HepG2 (cell line): ENCODE measurements at regions not wholly inside any gene's neighbourhood (a gene's known extent, or its start where the extent isn't known, plus 50 kb on each side); places are given as distances from the start of the nearest gene placed in this dataset.

ENCODE experiments used
- ATAC-seq: fragments of 200-7000 bp; cut with Tn5 transposase; 3 replicates; pipeline ENCODE4 v1.9.1; 2020; ENCODE audit warnings: mild to moderate bottlenecking, moderate library complexity
- BruUV-seq: library from RNA; stranded (reverse); fragments of 400-500 nt; replicated peaks from 2 replicates; lab custom pipeline; 2021; lab: Mats Ljungman, UMichigan
- CTCF ChIA-PET: fragments of 300-600 bp; formaldehyde crosslinking; extraction: SDS; loops from one replicate; lab custom pipeline; 2021; ENCODE audit warnings: low total read pairs, inconsistent platforms, low intra/inter-chr PET ratio; lab: Yijun Ruan, JAX
- POLR2A ChIA-PET: fragments of 350-600 bp; sonication (Branson Sonifier 250); formaldehyde crosslinking; loops from one replicate; lab custom pipeline; 2020; ENCODE audit warnings: antibody characterized with exemption, inconsistent platforms; lab: Yijun Ruan, JAX
- DNase-seq: peaks from one replicate; pipeline ENCODE4 v3.0.0-alpha.2; 2015; ENCODE audit warnings: low spot score
- FAIRE-seq: peaks from 3 replicates; lab custom pipeline; 2011; peaks lifted over from hg19 to GRCh38; lab: Jason Lieb, UNC
- H2AFZ ChIP-seq: one replicate; pipeline ENCODE4 v1.6.1; 2011; ENCODE audit warnings: low read length, inconsistent platforms
- H3K27ac ChIP-seq: fragments of 300-600 bp; 3 replicates; pipeline ENCODE4 v1.8.0; 2011; ENCODE audit warnings: mixed run types, mild to moderate bottlenecking, mixed read lengths, low read length, inconsistent platforms; ENCODE audit not compliant: insufficient read depth; ENCODE audit errors: extremely low read length
- H3K27me3 ChIP-seq, 2 experiments: fragments of 200-600 bp in 1 of 2; 2 replicates in 1 of 2; 3 replicates in 1 of 2; pipeline versions ENCODE4 v1.6.0 to v1.8.0; 2011; ENCODE audit warnings: low read length in 2 of 2, mild to moderate bottlenecking in 2 of 2, moderate library complexity in 2 of 2, inconsistent platforms in 1 of 2; ENCODE audit not compliant: insufficient read depth in 2 of 2, control insufficient read depth in 1 of 2
- H3K36me3 ChIP-seq, 2 experiments: fragments of 200-600 bp in 1 of 2; replicated peaks in 1 of 2; 2 replicates in 1 of 2; 3 replicates in 1 of 2; pipeline versions ENCODE4 v1.5.1 to v1.8.0; 2011; ENCODE audit warnings: low read length in 2 of 2, inconsistent platforms in 1 of 2; ENCODE audit not compliant: insufficient read depth in 2 of 2, control insufficient read depth in 1 of 2
- H3K4me1 ChIP-seq: 2 replicates; pipeline ENCODE4 v1.5.1; 2012; ENCODE audit warnings: low read length, inconsistent platforms; ENCODE audit not compliant: insufficient read depth
- H3K4me2 ChIP-seq: 2 replicates; pipeline ENCODE4 v1.6.0; 2011; ENCODE audit warnings: low read depth, low read length, inconsistent platforms
- H3K4me3 ChIP-seq, 3 experiments: fragments of 200-600 bp in 1 of 3; sonication (generic), shearing (Covaris generic) in 1 of 3; replicated peaks in 1 of 3; 2 replicates each; pipeline ENCODE4 v1.5.1; 2011 to 2016; ENCODE audit warnings: low read length in 3 of 3, inconsistent platforms in 2 of 3, low read depth in 2 of 3, mild to moderate bottlenecking in 2 of 3, control low read depth in 1 of 3, mixed read lengths in 1 of 3; ENCODE audit not compliant: insufficient read depth in 1 of 3
- H3K79me2 ChIP-seq: one replicate; pipeline ENCODE4 v1.6.1; 2011; ENCODE audit warnings: low read length, inconsistent platforms; ENCODE audit not compliant: insufficient read depth
- H3K9ac ChIP-seq: 2 replicates; pipeline ENCODE4 v1.6.0; 2011; ENCODE audit warnings: mild to moderate bottlenecking, low read depth, low read length, inconsistent platforms; ENCODE audit not compliant: insufficient read depth
- H3K9me3 ChIP-seq: 2 replicates; pipeline ENCODE4 v1.5.1; 2012; ENCODE audit warnings: mild to moderate bottlenecking, low read length
- H4K20me1 ChIP-seq: 2 replicates; pipeline ENCODE4 v1.6.0; 2011; ENCODE audit warnings: inconsistent platforms, mild to moderate bottlenecking, low read length, moderate library complexity; ENCODE audit not compliant: insufficient read depth
- ESRRA ChIP-seq: sonication (generic); formaldehyde crosslinking; IDR thresholded peaks from 2 replicates; pipeline ENCODE4 v1.5.1; 2020; ENCODE audit warnings: mild to moderate bottlenecking, low read depth, missing genetic modification reagents
- ETV6 ChIP-seq: sonication (generic); formaldehyde crosslinking; conservative IDR thresholded peaks from 2 replicates; pipeline ENCODE4 v1.4.0; 2020; ENCODE audit warnings: missing genetic modification reagents
- KDM5A ChIP-seq: fragments of 200-600 bp; sonication (generic); IDR thresholded peaks from 2 replicates; pipeline ENCODE4 v1.7.0; 2018; ENCODE audit warnings: antibody characterized with exemption, mild to moderate bottlenecking, low read length, borderline replicate concordance
- KLF16 ChIP-seq, 2 experiments: sonication (generic) in 1 of 2; formaldehyde crosslinking in 1 of 2; IDR thresholded peaks; 2 replicates each; pipeline versions ENCODE4 v1.6.1 to v1.8.0; 2016 to 2023; ENCODE audit warnings: missing genetic modification reagents in 2 of 2, missing compliant biosample characterization in 1 of 2
- NFKBIZ ChIP-seq: IDR thresholded peaks from 2 replicates; pipeline ENCODE4 v1.6.1; 2018; ENCODE audit warnings: missing genetic modification reagents, missing compliant biosample characterization
- SYNCRIP ChIP-seq: fragments of 200-400 bp; formaldehyde crosslinking; IDR thresholded peaks from 2 replicates; pipeline ENCODE4 v1.6.1; 2018; ENCODE audit warnings: mild to moderate bottlenecking, low read depth, low read length; ENCODE audit not compliant: insufficient read depth
- U2AF1 ChIP-seq: fragments of 200-400 bp; formaldehyde crosslinking; optimal IDR thresholded peaks from 2 replicates; pipeline ENCODE3; 2017; ENCODE audit warnings: mild to moderate bottlenecking, low read depth, low read length
- USF2 ChIP-seq, 2 experiments: sonication (generic) in 1 of 2; formaldehyde crosslinking in 1 of 2; IDR thresholded peaks; 2 replicates each; pipeline versions ENCODE4 v1.5.1 to v1.6.1; 2011 to 2020; ENCODE audit warnings: borderline replicate concordance in 1 of 2, low read depth in 1 of 2, low read length in 1 of 2, mild to moderate bottlenecking in 1 of 2, missing genetic modification reagents in 1 of 2, moderate library complexity in 1 of 2
- ZBTB21 ChIP-seq: sonication (generic); formaldehyde crosslinking; IDR thresholded peaks from 2 replicates; pipeline ENCODE4 v1.4.0; 2020; ENCODE audit warnings: missing genetic modification reagents
- ZNF329 ChIP-seq: sonication (generic); formaldehyde crosslinking; IDR thresholded peaks from 2 replicates; pipeline ENCODE4 v1.9.0; 2021; ENCODE audit warnings: low read depth, mild to moderate bottlenecking, missing genetic modification reagents
- ZNF574 ChIP-seq: sonication (generic); formaldehyde crosslinking; IDR thresholded peaks from 2 replicates; pipeline ENCODE4 v1.4.0; 2020; ENCODE audit warnings: missing genetic modification reagents
- ZNF615 ChIP-seq: sonication (generic); formaldehyde crosslinking; IDR thresholded peaks from 2 replicates; pipeline ENCODE4 v1.5.0; 2020; ENCODE audit warnings: mild to moderate bottlenecking, missing genetic modification reagents, borderline replicate concordance
- WGBS: methylation state at CpG from one replicate; pipeline ENCODE4 v1.1.6; 2017; ENCODE audit warnings: low lambda C conversion rate; 5-methylcytosine and 5-hydroxymethylcytosine counted together
- in situ Hi-C: cut with HindIII; loops from 2 replicates; pipeline ENCODE4 v1.10.0; 2017; ENCODE audit warnings: low pct_unique_long_range_greater_than_20kb; ENCODE audit not compliant: extremely low pct_ligation_motif_present
- intact Hi-C: fragments of 100-400 bp; cut with micrococcal nuclease; formaldehyde crosslinking; loops from one replicate; pipeline ENCODE4 v1.10.0; 2022; ENCODE audit not compliant: unreplicated experiment
- TF ChIP-seq, protein P1 (sequence below): sonication (generic); formaldehyde crosslinking; IDR thresholded peaks from 2 replicates; pipeline ENCODE4 v1.8.1; 2022; ENCODE audit warnings: mild to moderate bottlenecking, missing genetic modification reagents
- TF ChIP-seq, protein P2 (sequence below): sonication (generic); formaldehyde crosslinking; IDR thresholded peaks from 2 replicates; pipeline ENCODE4 v1.8.0; 2022; ENCODE audit warnings: mild to moderate bottlenecking, missing genetic modification reagents, moderate library complexity
- TF ChIP-seq, protein P3 (sequence below): sonication (generic); formaldehyde crosslinking; IDR thresholded peaks from 2 replicates; pipeline ENCODE4 v1.5.0; 2020; ENCODE audit warnings: mild to moderate bottlenecking, low read depth, missing genetic modification reagents, borderline replicate concordance

DNA sequence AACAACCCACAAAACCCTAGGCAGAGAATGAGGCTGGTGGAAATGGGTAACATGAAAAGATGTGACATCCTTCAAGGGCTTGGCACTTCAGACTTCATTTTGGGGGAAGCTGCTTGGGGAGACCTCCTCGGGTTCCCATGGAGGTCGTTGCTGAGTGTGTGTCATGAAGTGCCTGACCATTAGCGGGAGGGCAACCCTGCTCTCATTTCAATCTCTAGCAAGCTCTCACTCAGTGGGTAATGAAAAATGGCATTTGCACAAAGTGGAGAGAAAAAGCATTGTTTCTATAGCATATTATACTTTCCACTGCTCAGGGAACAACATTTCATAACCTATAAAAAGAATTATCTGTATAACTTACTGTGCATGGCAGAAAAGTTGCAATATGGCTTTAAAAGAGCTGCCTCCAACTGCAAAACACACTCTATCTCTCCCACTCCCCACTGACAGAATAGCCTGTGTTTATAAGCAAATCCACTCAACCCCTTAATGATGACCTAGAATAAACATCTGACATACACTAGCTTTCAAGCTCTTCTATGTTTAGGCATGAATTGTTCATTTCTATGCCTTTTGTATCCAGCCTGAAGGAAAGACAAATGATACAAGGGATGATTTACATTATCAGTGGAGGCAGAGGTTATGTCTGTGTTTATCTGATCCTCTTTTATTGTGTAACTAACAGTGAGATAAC lies 357.2 kb downstream of the ZSWIM6 start:
- FAIRE-seq, result no peak
- intact Hi-C loops (no loop called here), in situ Hi-C loops (no loop called here)
- H3K27me3 ChIP-seq, result no peaks in the 10 kb centered on the region
- H3K27ac ChIP-seq, result no peak overlapping the region
- H3K9me3 ChIP-seq, result 0 out of 2 replicates have a peak, but pooled peaks cover 4% of the 10 kb centered on the region
- BruUV-seq, result no TSS peak
- 0% methylated on average over 2 of the region's 3 CpGs for WGBS
- no peaks in the 10 kb centered on the region for H4K20me1 ChIP-seq
- ATAC-seq, result no peak
- H3K4me3 ChIP-seq, result no peak overlapping the region
- H3K36me3 ChIP-seq, result no peaks in the 10 kb centered on the region
- no peaks in the 10 kb centered on the region for H3K4me1 ChIP-seq
- no peak overlapping the region for H3K9ac ChIP-seq
- no peaks in the 10 kb centered on the region for H3K79me2 ChIP-seq
- H2AFZ ChIP-seq, result no peak overlapping the region
- no peak for DNase-seq
- ChIA-PET CTCF (no interaction called here), POLR2A (no interaction called here)
- H3K4me2 ChIP-seq, result no peak overlapping the region
- TF ChIP-seq ZNF329 (CRISPR knock-in tag) (no peak), U2AF1 (no peak), USF2 (IDR thresholded peaks at IDR 0.05; ENCODE audit: low read depth, low read length) (no peak), USF2 (CRISPR knock-in tag; IDR thresholded peaks at IDR 0.05; ENCODE audit: borderline replicate concordance) (no peak), NFKBIZ (CRISPR knock-in tag) (no peak), ZNF574 (CRISPR knock-in tag) (no peak), KDM5A (no peak), ZNF615 (CRISPR knock-in tag) (no peak), KLF16 (CRISPR knock-in tag; IDR thresholded peaks at IDR 0.05) (no peak), ETV6 (CRISPR knock-in tag) (no peak), SYNCRIP (no peak), ZBTB21 (CRISPR knock-in tag) (no peak), ESRRA (no peak)
- TF ChIP-seq, protein P1, sequence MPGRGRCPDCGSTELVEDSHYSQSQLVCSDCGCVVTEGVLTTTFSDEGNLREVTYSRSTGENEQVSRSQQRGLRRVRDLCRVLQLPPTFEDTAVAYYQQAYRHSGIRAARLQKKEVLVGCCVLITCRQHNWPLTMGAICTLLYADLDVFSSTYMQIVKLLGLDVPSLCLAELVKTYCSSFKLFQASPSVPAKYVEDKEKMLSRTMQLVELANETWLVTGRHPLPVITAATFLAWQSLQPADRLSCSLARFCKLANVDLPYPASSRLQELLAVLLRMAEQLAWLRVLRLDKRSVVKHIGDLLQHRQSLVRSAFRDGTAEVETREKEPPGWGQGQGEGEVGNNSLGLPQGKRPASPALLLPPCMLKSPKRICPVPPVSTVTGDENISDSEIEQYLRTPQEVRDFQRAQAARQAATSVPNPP (CRISPR knock-in tag), result no peak
- TF ChIP-seq, protein P2, sequence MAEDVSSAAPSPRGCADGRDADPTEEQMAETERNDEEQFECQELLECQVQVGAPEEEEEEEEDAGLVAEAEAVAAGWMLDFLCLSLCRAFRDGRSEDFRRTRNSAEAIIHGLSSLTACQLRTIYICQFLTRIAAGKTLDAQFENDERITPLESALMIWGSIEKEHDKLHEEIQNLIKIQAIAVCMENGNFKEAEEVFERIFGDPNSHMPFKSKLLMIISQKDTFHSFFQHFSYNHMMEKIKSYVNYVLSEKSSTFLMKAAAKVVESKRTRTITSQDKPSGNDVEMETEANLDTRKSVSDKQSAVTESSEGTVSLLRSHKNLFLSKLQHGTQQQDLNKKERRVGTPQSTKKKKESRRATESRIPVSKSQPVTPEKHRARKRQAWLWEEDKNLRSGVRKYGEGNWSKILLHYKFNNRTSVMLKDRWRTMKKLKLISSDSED (CRISPR knock-in tag), result no peak
- TF ChIP-seq, protein P3, sequence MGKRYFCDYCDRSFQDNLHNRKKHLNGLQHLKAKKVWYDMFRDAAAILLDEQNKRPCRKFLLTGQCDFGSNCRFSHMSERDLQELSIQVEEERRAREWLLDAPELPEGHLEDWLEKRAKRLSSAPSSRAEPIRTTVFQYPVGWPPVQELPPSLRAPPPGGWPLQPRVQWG (CRISPR knock-in tag), result no peak
